ENCODE measurements at regions not wholly inside any gene's neighbourhood (a gene's known extent, or its start where the extent isn't known, plus 50 kb on each side); places are given as distances from the start of the nearest gene placed in this dataset.

- no peak overlapping the region for H3K4me3 ChIP-seq (replicated peaks in 1 of 3; ENCODE audit: low read depth in 2 of 3, low read length in 3 of 3)
- no peaks in the 10 kb centered on the region for H3K4me1 Mint-ChIP-seq
- H3K4me1 ChIP-seq (ENCODE audit: control insufficient read depth in 1 of 2, insufficient read depth in 2 of 2, low read length in 2 of 2) = no peaks in the 10 kb centered on the region
- no peaks in the 10 kb centered on the region for H3K9me3 ChIP-seq (replicated peaks in 1 of 2; ENCODE audit: control insufficient read depth in 1 of 2, insufficient read depth in 1 of 2, low read length in 2 of 2)
- no peak overlapping the region for H3K4me3 Mint-ChIP-seq
- no peak overlapping the region for H3K27ac Mint-ChIP-seq
- H2AFZ ChIP-seq (ENCODE audit: insufficient read depth, low read depth, low read length, poor library complexity, severe bottlenecking) = no peak overlapping the region
- TF ChIP-seq CTCF (IDR thresholded peaks at IDR 0.05) = no peak
- H3K9ac ChIP-seq (ENCODE audit: insufficient read depth, low read length, poor library complexity, severe bottlenecking) = no peak overlapping the region
- DNase-seq = no peak
- no peak overlapping the region for H3K27ac ChIP-seq (ENCODE audit: low read depth in 1 of 2, low read length in 2 of 2)
- no peak overlapping the region for H3K4me2 ChIP-seq (replicated peaks; ENCODE audit: extremely low read depth, low read length, poor library complexity, severe bottlenecking)
- H3K36me3 Mint-ChIP-seq = no peaks in the 10 kb centered on the region
- H3K9me3 Mint-ChIP-seq = peaks cover 0 to 3% (median 0%) of the 10 kb centered on the region in 7 donors
- peaks cover 0 to 2% (median 0%) of the 10 kb centered on the region in 3 donors for H3K27me3 Mint-ChIP-seq (ENCODE audit: low read depth in 3 of 3)
- H3K79me2 ChIP-seq (ENCODE audit: insufficient read depth, low read length) = no peaks in the 10 kb centered on the region
- 94% methylated on average over 3 of the region's 3 CpGs for WGBS (ENCODE audit: insufficient coverage)
- no peaks in the 10 kb centered on the region for H4K20me1 ChIP-seq (ENCODE audit: insufficient read depth, low read length)
- no peaks in the 10 kb centered on the region for H3K36me3 ChIP-seq (replicated peaks in 1 of 2; ENCODE audit: control insufficient read depth in 1 of 2, insufficient read depth in 2 of 2, low read length in 2 of 2)
- intact Hi-C loops (cut with micrococcal nuclease) = no loop called here
- H3K27me3 ChIP-seq (ENCODE audit: control insufficient read depth in 2 of 2, insufficient read depth in 2 of 2, low read length in 2 of 2) = no peaks in the 10 kb centered on the region
These were observed 237.8 kb downstream of the LTN1 start for GRCh38 chr21:28754862-28755261.

GRCh38 chr21:28754127-28754611, 238.5 kb downstream of the LTN1 start:
- no peaks in the 10 kb centered on the region for H3K9me3 ChIP-seq (replicated peaks in 1 of 2; ENCODE audit: control insufficient read depth in 1 of 2, insufficient read depth in 1 of 2, low read length in 2 of 2)
- no peak overlapping the region for H3K4me2 ChIP-seq (replicated peaks; ENCODE audit: extremely low read depth, low read length, poor library complexity, severe bottlenecking)
- WGBS (ENCODE audit: insufficient coverage) = 100% methylated on average over 3 of the region's 9 CpGs
- H3K4me3 ChIP-seq (replicated peaks in 1 of 3; ENCODE audit: low read depth in 2 of 3, low read length in 3 of 3) = no peak overlapping the region
- Mint-ChIP-seq H3K27ac (no peak overlapping the region), H3K27me3 (ENCODE audit: low read depth in 3 of 3) (peaks cover 0 to 2% (median 0%) of the 10 kb centered on the region in 3 donors), H3K9me3 (no peaks in the 10 kb centered on the region), H3K36me3 (no peaks in the 10 kb centered on the region), H3K4me1 (no peaks in the 10 kb centered on the region), H3K4me3 (no peak overlapping the region)
- no peak overlapping the region for H3K9ac ChIP-seq (ENCODE audit: insufficient read depth, low read length, poor library complexity, severe bottlenecking)
- H3K79me2 ChIP-seq (ENCODE audit: insufficient read depth, low read length) = no peaks in the 10 kb centered on the region
- H4K20me1 ChIP-seq (ENCODE audit: insufficient read depth, low read length) = no peaks in the 10 kb centered on the region
- no peaks in the 10 kb centered on the region for H3K36me3 ChIP-seq (replicated peaks in 1 of 2; ENCODE audit: control insufficient read depth in 1 of 2, insufficient read depth in 2 of 2, low read length in 2 of 2)
- intact Hi-C loops (cut with micrococcal nuclease) = no loop called here
- no peaks in the 10 kb centered on the region for H3K4me1 ChIP-seq (ENCODE audit: control insufficient read depth in 1 of 2, insufficient read depth in 2 of 2, low read length in 2 of 2)
- no peaks in the 10 kb centered on the region for H3K27me3 ChIP-seq (ENCODE audit: control insufficient read depth in 2 of 2, insufficient read depth in 2 of 2, low read length in 2 of 2)
- no peak overlapping the region for H2AFZ ChIP-seq (ENCODE audit: insufficient read depth, low read depth, low read length, poor library complexity, severe bottlenecking)
- H3K27ac ChIP-seq (ENCODE audit: low read depth in 1 of 2, low read length in 2 of 2) = no peak overlapping the region
- DNase-seq = no peak
- TF ChIP-seq CTCF (IDR thresholded peaks at IDR 0.05) = no peak
